GM23338 (cell line): ENCODE measurements at regions not wholly inside any gene's neighbourhood (a gene's known extent, or its start where the extent isn't known, plus 50 kb on each side); places are given as distances from the start of the nearest gene placed in this dataset.

Source experiments
- ATAC-seq: fragments of 200-7000 bp; cut with Tn5 transposase; 3 replicates; pipeline ENCODE4 v1.9.1; 2020
- DNase-seq: peaks from one replicate; pipeline ENCODE4 v3.0.0-alpha.2; 2015; ENCODE audit warnings: low spot score
- H2AFZ ChIP-seq: fragments of 200-600 bp; sonication (generic); 2 replicates; pipeline ENCODE4 v1.8.0; 2016; ENCODE audit warnings: antibody characterized with exemption, mild to moderate bottlenecking, moderate library complexity
- H3F3A ChIP-seq: fragments of 200-600 bp; sonication (generic); replicated peaks from 2 replicates; pipeline ENCODE4 v1.8.0; 2017; ENCODE audit warnings: antibody characterized with exemption, mixed run types, low read depth
- H3K27ac ChIP-seq: fragments of 200-600 bp; sonication (generic); 2 replicates; pipeline ENCODE4 v1.6.1; 2016; ENCODE audit warnings: low read depth
- H3K27me3 ChIP-seq: fragments of 200-600 bp; sonication (generic); 2 replicates; pipeline ENCODE4 v1.8.0; 2016; ENCODE audit warnings: mild to moderate bottlenecking, mixed run types, moderate library complexity; ENCODE audit not compliant: insufficient read depth
- H3K36me3 ChIP-seq: fragments of 200-600 bp; sonication (generic); 2 replicates; pipeline ENCODE4 v1.8.0; 2016; ENCODE audit warnings: mild to moderate bottlenecking; ENCODE audit not compliant: insufficient read depth
- H3K4me1 ChIP-seq: fragments of 200-600 bp; sonication (generic); 2 replicates; pipeline ENCODE4 v1.8.0; 2016; ENCODE audit warnings: mild to moderate bottlenecking, moderate library complexity; ENCODE audit not compliant: insufficient read depth
- H3K4me2 ChIP-seq: fragments of 200-600 bp; sonication (generic); 2 replicates; pipeline ENCODE4 v1.7.1; 2017; ENCODE audit warnings: mixed run types
- H3K4me3 ChIP-seq: fragments of 200-600 bp; sonication (generic); 2 replicates; pipeline ENCODE4 v1.6.1; 2016; ENCODE audit warnings: mixed run types
- H3K79me2 ChIP-seq: fragments of 200-600 bp; sonication (generic); replicated peaks from 2 replicates; pipeline ENCODE4 v1.8.0; 2017; ENCODE audit warnings: mild to moderate bottlenecking; ENCODE audit not compliant: insufficient read depth
- H3K9me2 ChIP-seq: fragments of 200-600 bp; sonication (generic); 2 replicates; pipeline ENCODE4 v1.8.0; 2017; ENCODE audit not compliant: insufficient read depth
- H4K20me1 ChIP-seq: fragments of 200-600 bp; sonication (generic); replicated peaks from 2 replicates; pipeline ENCODE4 v1.8.0; 2017; ENCODE audit warnings: mild to moderate bottlenecking; ENCODE audit not compliant: insufficient read depth
- H3K27ac Mint-ChIP-seq: 2 replicates; pipeline ENCODE4 v1.8.0; 2020; ENCODE audit warnings: inconsistent platforms, mild to moderate bottlenecking, moderate library complexity, mixed read lengths
- H3K27me3 Mint-ChIP-seq: 3 replicates; pipeline ENCODE4 v1.8.0; 2022; ENCODE audit warnings: low read depth, mild to moderate bottlenecking, moderate library complexity, mixed read lengths, inconsistent platforms; ENCODE audit not compliant: insufficient read depth, poor library complexity
- H3K36me3 Mint-ChIP-seq: 3 replicates; pipeline ENCODE4 v1.8.0; 2021; ENCODE audit warnings: low read depth, mild to moderate bottlenecking, inconsistent platforms, moderate library complexity, mixed read lengths
- H3K4me1 Mint-ChIP-seq: 3 replicates; pipeline ENCODE4 v1.8.0; 2020; ENCODE audit warnings: mild to moderate bottlenecking, inconsistent platforms, mixed read lengths
- H3K4me3 Mint-ChIP-seq: 3 replicates; pipeline ENCODE4 v1.8.0; 2021; ENCODE audit warnings: moderate library complexity, mild to moderate bottlenecking, inconsistent platforms, mixed read lengths
- H3K9me3 Mint-ChIP-seq: 3 replicates; pipeline ENCODE4 v1.8.0; 2020; ENCODE audit warnings: moderate library complexity, mild to moderate bottlenecking, inconsistent platforms, mixed read lengths
- CREB1 ChIP-seq: fragments of 250-450 bp; sonication (Bioruptor Pico); IDR thresholded peaks from 2 replicates; pipeline ENCODE4 v1.5.0; 2020; ENCODE audit warnings: low read depth, mild to moderate bottlenecking, moderate library complexity
- CTCF ChIP-seq, 2 experiments: fragments of 200-600 bp in 1 of 2; sonication (generic) in 1 of 2; conservative IDR thresholded peaks; 2 replicates each; pipeline versions ENCODE4 v1.5.1 to v1.6.1; 2016 to 2017; ENCODE audit warnings: antibody characterized with exemption in 2 of 2, low read depth in 2 of 2, mild to moderate bottlenecking in 2 of 2, moderate library complexity in 1 of 2
- ETS1 ChIP-seq: IDR thresholded peaks from 2 replicates; pipeline ENCODE4 v1.6.1; 2016; ENCODE audit warnings: antibody characterized with exemption
- EZH2 ChIP-seq: fragments of 200-600 bp; sonication (generic); IDR thresholded peaks from one replicate; pipeline ENCODE4 v1.8.0; 2017; ENCODE audit warnings: antibody characterized with exemption, mild to moderate bottlenecking, low read depth; ENCODE audit not compliant: unreplicated experiment
- EZH2phosphoT487 ChIP-seq: fragments of 200-600 bp; sonication (generic); IDR thresholded peaks from one replicate; pipeline ENCODE4 v1.8.1; 2018; ENCODE audit warnings: antibody characterized with exemption; ENCODE audit not compliant: unreplicated experiment
- JUNB ChIP-seq: IDR thresholded peaks from one replicate; pipeline ENCODE4 v1.6.1; 2016; ENCODE audit warnings: antibody characterized with exemption; ENCODE audit not compliant: unreplicated experiment
- NANOG ChIP-seq: IDR thresholded peaks from 2 replicates; pipeline ENCODE4 v1.6.1; 2016; ENCODE audit warnings: antibody characterized with exemption, borderline replicate concordance
- POLR2AphosphoS5 ChIP-seq: IDR thresholded peaks from 2 replicates; pipeline ENCODE4 v1.6.1; 2016; ENCODE audit warnings: antibody characterized with exemption, low read depth
- REST ChIP-seq: IDR thresholded peaks from one replicate; pipeline ENCODE4 v1.6.1; 2018; ENCODE audit warnings: antibody characterized with exemption; ENCODE audit not compliant: unreplicated experiment
- STAT1 ChIP-seq: IDR thresholded peaks from one replicate; pipeline ENCODE4 v1.6.1; 2016; ENCODE audit warnings: antibody characterized with exemption; ENCODE audit not compliant: unreplicated experiment
- ZNF114 ChIP-seq: fragments of 250-450 bp; sonication (Bioruptor Pico); IDR thresholded peaks from 2 replicates; pipeline ENCODE4 v1.5.0; 2020; ENCODE audit warnings: mild to moderate bottlenecking, moderate library complexity
- ZNF331 ChIP-seq: fragments of 250-450 bp; sonication (Bioruptor Pico); IDR thresholded peaks from 2 replicates; pipeline ENCODE4 v1.5.0; 2020; ENCODE audit warnings: low read depth, mild to moderate bottlenecking, moderate library complexity
- ZNF462 ChIP-seq: fragments of 250-450 bp; sonication (Bioruptor Pico); IDR thresholded peaks from 2 replicates; pipeline ENCODE4 v1.5.0; 2020; ENCODE audit warnings: mild to moderate bottlenecking, moderate library complexity

GRCh38 chr3:110070161-110070916, 733.0 kb upstream of the DPPA4 start:
- Mint-ChIP-seq H3K36me3 (peaks cover 27% of the 10 kb centered on the region), H3K27ac (no peak overlapping the region), H3K27me3 (peaks cover 3% of the 10 kb centered on the region), H3K4me3 (no peak overlapping the region), H3K9me3 (peaks cover 26% of the 10 kb centered on the region), H3K4me1 (no peaks in the 10 kb centered on the region)
- H3K79me2 ChIP-seq, result no peaks in the 10 kb centered on the region
- no peak overlapping the region for H3K4me2 ChIP-seq
- 0 out of 2 replicates have a peak, but pooled peaks cover 4% of the 10 kb centered on the region for H3K9me2 ChIP-seq
- no peak for TF ChIP-seq CREB1 (CRISPR knock-in tag)
- TF ChIP-seq ZNF114 (CRISPR knock-in tag), result no peak
- TF ChIP-seq NANOG, result no peak
- TF ChIP-seq EZH2phosphoT487, result no peak
- TF ChIP-seq STAT1, result no peak
- TF ChIP-seq JUNB, result no peak
- no peak for TF ChIP-seq ETS1
- no peak for TF ChIP-seq EZH2
- no peak for TF ChIP-seq POLR2AphosphoS5
- no peak for TF ChIP-seq ZNF462 (CRISPR knock-in tag)
- no peak for TF ChIP-seq CTCF (conservative IDR thresholded peaks at IDR 0.05; ENCODE audit: low read depth in 2 of 2)
- TF ChIP-seq REST, result no peak
- TF ChIP-seq ZNF331, result no peak
- no peaks in the 10 kb centered on the region for H3K36me3 ChIP-seq
- H3K4me1 ChIP-seq, result no peaks in the 10 kb centered on the region
- no peaks in the 10 kb centered on the region for H3K27me3 ChIP-seq
- H3F3A ChIP-seq, result no peaks in the 10 kb centered on the region
- no peak overlapping the region for H3K27ac ChIP-seq
- no peak overlapping the region; the same call in 1 of the 2 replicates for H2AFZ ChIP-seq
- H4K20me1 ChIP-seq, result no peaks in the 10 kb centered on the region
- H3K4me3 ChIP-seq, result no peak overlapping the region
- ATAC-seq, result no peak
- no peak for DNase-seq
